ENCODE measurements at regions not wholly inside any gene's neighbourhood (a gene's known extent, or its start where the extent isn't known, plus 50 kb on each side); places are given as distances from the start of the nearest gene placed in this dataset.
A peak's percentile ranks its signal among the peaks of the same experiment; 100 is the strongest.

DNA sequence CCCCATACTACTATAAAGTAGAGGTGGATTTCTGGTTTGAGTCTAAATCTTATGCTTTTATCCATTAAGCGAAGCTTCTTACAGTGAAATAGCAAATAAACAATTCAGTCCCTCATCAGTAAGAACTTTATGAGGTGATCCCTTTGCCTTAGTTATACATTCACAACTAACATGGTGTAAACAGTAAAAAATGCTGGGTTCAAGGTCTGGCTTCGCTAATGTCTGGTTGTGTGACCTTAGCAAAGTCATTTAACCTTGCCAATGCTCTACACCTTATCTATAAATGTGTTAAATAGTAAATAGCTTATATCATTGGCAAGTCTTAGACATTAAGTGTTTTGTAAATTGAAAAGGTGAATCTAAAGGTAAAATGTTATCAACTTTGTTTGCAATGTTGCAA, 475.4 kb downstream of the LMO4 start:
- Mint-ChIP-seq H3K4me1 (ENCODE audit: low read depth) (no peaks in the 10 kb centered on the region), H3K4me3 (no peak overlapping the region), H3K27ac (no peak overlapping the region), H3K27me3 (no peaks in the 10 kb centered on the region), H3K36me3 (ENCODE audit: low read depth) (no peaks in the 10 kb centered on the region), H3K9me3 (no peaks in the 10 kb centered on the region)
- intact Hi-C loops (cut with micrococcal nuclease): no loop called here

DNA sequence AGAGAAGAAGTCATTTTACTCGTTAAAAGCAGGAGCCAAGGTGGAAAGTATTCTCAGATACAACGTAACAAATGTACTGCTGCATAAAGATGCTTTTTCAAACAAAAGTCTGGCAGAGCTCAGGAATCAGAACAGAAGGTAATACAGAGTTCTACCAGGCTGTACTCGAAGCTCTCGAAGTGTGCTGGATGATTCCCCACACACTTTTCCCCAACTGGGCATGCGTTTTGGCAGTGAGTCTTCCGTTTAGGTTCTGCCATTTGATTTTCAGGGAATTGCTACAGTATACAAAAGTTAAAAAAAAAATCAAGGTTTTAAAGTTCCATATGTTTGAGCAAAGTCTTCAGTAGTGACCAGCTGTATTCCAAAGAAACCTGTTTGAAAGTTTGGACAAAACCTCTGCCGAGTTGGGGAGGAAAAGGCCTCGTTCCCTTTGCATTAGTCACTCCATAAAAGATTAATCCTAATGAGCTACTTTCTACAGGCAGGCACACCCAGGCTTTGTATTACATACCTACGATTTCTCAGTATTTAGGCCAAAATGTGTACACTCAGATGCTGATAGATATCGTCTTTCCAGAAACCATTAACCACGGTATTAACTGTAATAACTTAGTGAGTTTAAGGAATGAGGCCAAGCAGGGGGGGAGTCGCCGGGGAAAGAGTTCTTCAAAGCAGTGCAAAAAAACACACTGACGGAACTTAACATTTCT, 477.1 kb downstream of the LMO4 start:
- Mint-ChIP-seq H3K27ac (no peak overlapping the region), H3K4me3 (no peak overlapping the region), H3K36me3 (ENCODE audit: low read depth) (no peaks in the 10 kb centered on the region), H3K9me3 (no peaks in the 10 kb centered on the region), H3K4me1 (ENCODE audit: low read depth) (no peaks in the 10 kb centered on the region), H3K27me3 (no peaks in the 10 kb centered on the region)
- intact Hi-C loops (cut with micrococcal nuclease): no loop called here

DNA sequence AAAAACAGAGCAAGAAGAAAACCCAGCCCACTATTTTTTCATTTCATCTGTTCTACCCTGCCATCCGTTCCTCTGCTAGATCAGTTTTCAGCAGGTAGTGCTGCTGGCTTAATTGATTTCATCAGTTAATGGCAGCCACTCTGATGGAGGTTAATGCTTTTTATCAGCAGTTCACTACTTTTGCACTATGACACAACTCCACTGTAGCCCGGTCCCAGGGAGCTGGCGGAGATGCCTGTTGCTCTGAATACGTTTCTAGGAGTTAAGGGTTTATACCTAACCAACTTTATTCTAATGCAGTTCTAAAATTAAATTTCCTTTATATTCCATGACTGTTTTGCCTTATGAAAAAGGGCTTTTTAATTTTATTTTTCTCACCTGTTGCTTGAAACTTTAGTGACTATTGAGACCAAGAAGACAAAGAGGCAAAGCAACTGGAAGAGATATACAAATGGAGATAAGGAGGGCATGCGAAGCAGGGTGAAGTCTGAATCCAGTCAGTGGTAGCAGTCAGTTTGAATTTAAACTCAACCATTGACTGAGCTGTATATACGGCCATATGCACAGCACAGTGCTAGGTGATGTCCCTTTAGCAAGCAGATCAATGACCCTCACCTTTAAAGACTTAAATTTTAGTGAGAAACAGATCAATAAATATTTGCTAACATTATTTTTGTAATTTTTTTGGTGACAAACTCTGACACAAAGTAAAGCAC, 477.9 kb downstream of the LMO4 start:
- H3K27me3 Mint-ChIP-seq: no peaks in the 10 kb centered on the region
- intact Hi-C loops (cut with micrococcal nuclease): no loop called here
- H3K36me3 Mint-ChIP-seq (ENCODE audit: low read depth): no peaks in the 10 kb centered on the region
- no peak overlapping the region for H3K4me3 Mint-ChIP-seq
- no peak overlapping the region for H3K27ac Mint-ChIP-seq
- no peaks in the 10 kb centered on the region for H3K4me1 Mint-ChIP-seq (ENCODE audit: low read depth)
- no peaks in the 10 kb centered on the region for H3K9me3 Mint-ChIP-seq

DNA sequence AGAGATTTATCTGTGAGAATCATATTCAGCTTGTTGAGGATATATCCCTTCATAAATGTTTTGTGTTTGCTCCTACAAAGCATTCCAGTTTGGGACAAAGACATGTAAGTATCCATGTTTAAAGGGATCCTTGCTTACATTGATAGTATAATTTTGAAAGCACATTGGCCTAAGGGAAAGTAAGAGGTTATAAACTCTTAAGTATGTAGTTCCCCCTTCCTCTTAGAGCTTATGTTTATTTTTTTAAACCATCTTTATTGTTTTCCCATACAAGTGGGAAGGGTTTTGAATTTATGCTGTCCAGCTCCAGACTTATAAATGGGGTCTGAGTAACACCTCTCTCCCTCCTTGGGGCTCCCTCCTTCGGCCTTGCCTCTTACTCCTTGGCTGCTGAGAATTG, 481.5 kb downstream of the LMO4 start:
- H3K27me3 Mint-ChIP-seq: no peaks in the 10 kb centered on the region
- no peak overlapping the region for H3K27ac Mint-ChIP-seq
- no peaks in the 10 kb centered on the region for H3K9me3 Mint-ChIP-seq
- H3K4me1 Mint-ChIP-seq (ENCODE audit: low read depth): peaks cover 12% of the 10 kb centered on the region
- intact Hi-C loops (cut with micrococcal nuclease): no loop called here
- H3K4me3 Mint-ChIP-seq: no peak overlapping the region
- H3K36me3 Mint-ChIP-seq (ENCODE audit: low read depth): no peaks in the 10 kb centered on the region

DNA sequence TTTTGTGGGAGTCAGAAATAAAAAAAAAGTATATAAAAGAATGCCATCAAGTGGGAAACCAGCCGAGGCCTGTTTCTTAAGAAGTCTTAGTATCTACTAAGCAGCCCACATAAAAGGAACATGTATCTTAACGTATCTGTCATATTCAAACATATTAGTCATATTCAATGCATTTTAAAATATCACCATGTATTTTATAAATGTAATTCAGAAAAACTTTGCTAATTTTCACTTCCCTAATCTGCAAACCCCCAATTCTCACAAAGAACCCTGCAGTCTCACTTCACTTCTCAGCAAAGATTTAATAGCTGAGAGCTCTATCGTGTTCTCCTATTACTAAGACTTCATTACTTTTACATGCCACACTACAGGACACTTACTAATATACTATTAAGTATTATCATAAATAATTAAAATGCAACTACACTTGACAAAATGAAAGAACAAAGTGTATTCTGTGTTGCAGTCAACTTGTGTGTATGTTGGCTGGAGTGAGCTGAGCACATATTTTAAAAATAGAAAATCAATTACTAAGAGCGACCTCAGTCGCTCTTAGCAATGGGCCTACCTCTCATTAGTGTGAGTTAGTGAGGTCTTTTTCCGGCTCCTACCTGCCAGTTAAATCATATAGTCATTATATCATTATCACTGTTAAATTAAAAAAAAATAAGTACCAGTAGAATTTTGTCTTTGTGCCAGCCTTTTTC, 484.3 kb downstream of the LMO4 start:
- Mint-ChIP-seq H3K9me3 (no peaks in the 10 kb centered on the region), H3K4me3 (no peak overlapping the region), H3K4me1 (ENCODE audit: low read depth) (peaks cover 12% of the 10 kb centered on the region), H3K27ac (peak overlapping the region; percentile 73), H3K36me3 (ENCODE audit: low read depth) (no peaks in the 10 kb centered on the region), H3K27me3 (no peaks in the 10 kb centered on the region)
- intact Hi-C loops (cut with micrococcal nuclease): no loop called here

DNA sequence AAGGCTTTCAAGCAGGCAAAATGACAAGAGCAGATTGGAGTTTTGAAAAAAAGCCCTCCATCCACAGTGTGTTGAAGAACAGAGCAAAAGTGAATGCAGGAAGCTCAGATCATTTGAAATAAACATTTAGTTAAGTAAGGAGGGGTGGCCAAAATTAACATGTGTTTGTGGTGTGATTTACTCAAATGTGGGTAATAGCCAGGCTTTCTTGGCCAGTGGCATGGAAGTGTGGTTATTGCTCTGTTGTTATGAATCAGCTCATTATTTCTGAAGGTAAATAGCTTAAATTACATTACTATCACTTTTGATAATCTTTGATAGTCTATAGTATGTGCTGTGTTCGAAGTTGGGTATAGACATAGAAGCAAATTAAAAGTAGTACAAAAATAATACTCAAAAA, 485.9 kb downstream of the LMO4 start:
- Mint-ChIP-seq H3K9me3 (peaks cover 4% of the 10 kb centered on the region), H3K4me1 (ENCODE audit: low read depth) (peaks cover 16% of the 10 kb centered on the region), H3K27me3 (no peaks in the 10 kb centered on the region), H3K27ac (no peak overlapping the region), H3K36me3 (ENCODE audit: low read depth) (no peaks in the 10 kb centered on the region), H3K4me3 (no peak overlapping the region)
- intact Hi-C loops (cut with micrococcal nuclease): no loop called here

DNA sequence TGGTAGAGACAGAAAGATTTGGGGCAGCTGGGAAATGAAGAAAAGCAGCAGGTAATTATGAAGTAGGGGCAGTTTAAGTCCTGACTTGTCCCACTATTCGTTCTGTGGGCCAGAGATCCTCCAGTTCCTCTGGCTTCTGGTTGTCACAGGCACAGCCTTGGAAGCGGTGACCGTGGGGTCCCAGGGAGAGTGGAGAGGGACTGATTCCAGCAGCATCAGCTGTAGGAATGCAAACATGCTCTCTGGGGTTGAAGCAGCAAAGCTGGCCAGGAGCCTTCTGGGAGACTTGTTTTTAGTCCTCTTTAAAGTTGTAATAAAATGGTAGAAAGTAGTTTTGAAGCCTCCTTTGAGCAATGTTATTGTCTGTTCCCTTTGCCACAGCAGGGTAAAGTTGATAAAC, 488.0 kb downstream of the LMO4 start:
- intact Hi-C loops (cut with micrococcal nuclease): no loop called here
- H3K4me1 Mint-ChIP-seq (ENCODE audit: low read depth): peaks cover 24% of the 10 kb centered on the region
- H3K36me3 Mint-ChIP-seq (ENCODE audit: low read depth): no peaks in the 10 kb centered on the region
- no peak overlapping the region for H3K4me3 Mint-ChIP-seq
- H3K27me3 Mint-ChIP-seq: no peaks in the 10 kb centered on the region
- no peak overlapping the region for H3K27ac Mint-ChIP-seq
- H3K9me3 Mint-ChIP-seq: peaks cover 7% of the 10 kb centered on the region

- Mint-ChIP-seq H3K4me1 (ENCODE audit: low read depth) (peaks cover 12% of the 10 kb centered on the region), H3K9me3 (peaks cover 8% of the 10 kb centered on the region), H3K4me3 (no peak overlapping the region), H3K36me3 (ENCODE audit: low read depth) (no peaks in the 10 kb centered on the region), H3K27me3 (no peaks in the 10 kb centered on the region), H3K27ac (no peak overlapping the region)
- intact Hi-C loops (cut with micrococcal nuclease): no loop called here
These were observed 492.1 kb downstream of the LMO4 start for GRCh38 chr1:87820668-87821334.

GRCh38 chr1:87821335-87821697, 492.6 kb downstream of the LMO4 start:
- no peak overlapping the region for H3K27ac Mint-ChIP-seq
- intact Hi-C loops (cut with micrococcal nuclease): no loop called here
- peaks cover 15% of the 10 kb centered on the region for H3K4me1 Mint-ChIP-seq (ENCODE audit: low read depth)
- H3K36me3 Mint-ChIP-seq (ENCODE audit: low read depth): peaks cover 3% of the 10 kb centered on the region
- peaks cover 13% of the 10 kb centered on the region for H3K9me3 Mint-ChIP-seq
- H3K27me3 Mint-ChIP-seq: no peaks in the 10 kb centered on the region
- H3K4me3 Mint-ChIP-seq: no peak overlapping the region

- H3K9me3 Mint-ChIP-seq: peaks cover 12% of the 10 kb centered on the region
- intact Hi-C loops (cut with micrococcal nuclease): loop anchor here (5.0 kb wide), 1 partner anchor 914 kb away; the partner anchor contains the start of genes HS2ST1 and SELENOF
- H3K27ac Mint-ChIP-seq: peak overlapping the region; percentile 74
- H3K4me3 Mint-ChIP-seq: no peak overlapping the region
- H3K27me3 Mint-ChIP-seq: no peaks in the 10 kb centered on the region
- H3K36me3 Mint-ChIP-seq (ENCODE audit: low read depth): peaks cover 7% of the 10 kb centered on the region
- H3K4me1 Mint-ChIP-seq (ENCODE audit: low read depth): peaks cover 39% of the 10 kb centered on the region
These were observed 498.1 kb downstream of the LMO4 start for GRCh38 chr1:87826681-87827251.

DNA sequence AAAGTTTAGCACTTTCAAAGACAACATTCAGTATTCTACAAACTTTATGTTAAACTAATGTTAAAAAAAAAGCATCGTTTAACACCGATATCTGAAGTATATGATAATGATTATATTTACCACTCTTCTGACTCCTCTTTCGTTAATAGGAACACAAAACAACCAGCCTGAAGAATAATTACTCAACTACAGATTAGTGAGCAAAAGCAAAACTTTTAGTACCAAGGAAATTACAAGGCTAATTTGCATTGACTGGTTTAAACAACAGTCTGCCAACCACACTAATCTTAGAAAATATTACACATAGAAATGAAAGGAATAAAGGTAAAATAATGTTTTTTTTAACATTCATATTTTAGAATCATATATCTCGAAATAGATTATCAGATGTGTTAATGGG, 500.7 kb downstream of the LMO4 start:
- peaks cover 59% of the 10 kb centered on the region for H3K4me1 Mint-ChIP-seq (ENCODE audit: low read depth)
- H3K9me3 Mint-ChIP-seq: peaks cover 12% of the 10 kb centered on the region
- H3K27ac Mint-ChIP-seq: no peak overlapping the region
- H3K4me3 Mint-ChIP-seq: no peak overlapping the region
- peaks cover 7% of the 10 kb centered on the region for H3K36me3 Mint-ChIP-seq (ENCODE audit: low read depth)
- no peaks in the 10 kb centered on the region for H3K27me3 Mint-ChIP-seq
- intact Hi-C loops (cut with micrococcal nuclease): loop anchor here (5.0 kb wide), 1 partner anchor 917 kb away; the partner anchor contains the start of genes HS2ST1 and SELENOF

DNA sequence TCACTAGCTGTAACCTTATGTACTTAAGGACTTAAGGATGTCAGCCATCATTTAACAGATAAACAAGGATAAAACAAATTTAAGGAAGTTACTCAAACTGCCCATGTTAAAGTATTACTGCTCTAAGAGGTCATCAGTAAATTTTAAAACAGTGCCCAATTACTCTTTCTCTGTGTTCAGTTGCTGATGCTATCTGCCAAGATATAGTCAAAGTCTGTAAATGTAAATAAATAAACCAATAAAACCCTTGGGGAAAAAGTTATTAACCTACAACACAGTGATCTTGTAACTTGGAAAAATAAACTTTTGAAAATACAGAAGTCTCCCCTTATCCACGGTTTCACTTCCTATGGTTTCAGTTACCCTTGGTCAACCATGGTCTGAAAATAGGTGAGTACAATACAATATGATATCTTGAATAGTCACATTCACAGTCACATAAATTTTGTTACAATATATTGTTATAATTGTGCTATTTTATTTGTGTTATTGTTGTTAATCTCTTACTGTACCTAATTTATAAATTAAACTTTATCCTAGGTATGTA, 501.8 kb downstream of the LMO4 start:
- intact Hi-C loops (cut with micrococcal nuclease): loop anchor here (5.0 kb wide), 1 partner anchor 37 kb away; no protein-coding TSS in a partner anchor
- H3K4me1 Mint-ChIP-seq (ENCODE audit: low read depth): peaks cover 66% of the 10 kb centered on the region
- peak overlapping the region; percentile 55 for H3K27ac Mint-ChIP-seq
- H3K9me3 Mint-ChIP-seq: peaks cover 12% of the 10 kb centered on the region
- H3K36me3 Mint-ChIP-seq (ENCODE audit: low read depth): peaks cover 7% of the 10 kb centered on the region
- H3K4me3 Mint-ChIP-seq: no peak overlapping the region
- H3K27me3 Mint-ChIP-seq: no peaks in the 10 kb centered on the region

- no peaks in the 10 kb centered on the region for H3K9me3 Mint-ChIP-seq
These were observed 504.5 kb downstream of the LMO4 start for GRCh38 chr1:87833166-87833565.

More at GRCh38 chr1:87833166-87833565, 504.5 kb downstream of the LMO4 start:
- Mint-ChIP-seq H3K27me3 (no peaks in the 10 kb centered on the region), H3K4me1 (ENCODE audit: low read depth) (peaks cover 54% of the 10 kb centered on the region), H3K4me3 (no peak overlapping the region), H3K27ac (peak overlapping the region; percentile 18), H3K36me3 (ENCODE audit: low read depth) (no peaks in the 10 kb centered on the region)
- intact Hi-C loops (cut with micrococcal nuclease): loop anchor here (5.0 kb wide), 1 partner anchor 34 kb away; no protein-coding TSS in a partner anchor

Data from dendritic cell treated with granulocyte-macrophage colony-stimulating factor and Interleukin-4, amounts not matched to agents 40 ng/mL and 50 ng/mL, for 4 days (primary cell).